HepG2 (cell line): ENCODE measurements at regions not wholly inside any gene's neighbourhood (a gene's known extent, or its start where the extent isn't known, plus 50 kb on each side); places are given as distances from the start of the nearest gene placed in this dataset.

Source experiments
- FOXK1 ChIP-seq: sonication (generic); formaldehyde crosslinking; IDR thresholded peaks from 2 replicates; pipeline ENCODE4 v1.4.0; 2020; ENCODE audit warnings: low read depth, missing genetic modification reagents, borderline replicate concordance
- SMC3 ChIP-seq: IDR thresholded peaks from 2 replicates; pipeline ENCODE4 v1.6.1; 2011; ENCODE audit warnings: low read length, improper control_type of control experiment
- ZNF136 ChIP-seq: sonication (generic); formaldehyde crosslinking; IDR thresholded peaks from 2 replicates; pipeline ENCODE4 v1.8.1; 2022; ENCODE audit warnings: low read depth, mild to moderate bottlenecking, moderate library complexity, missing genetic modification reagents
- ZNF672 ChIP-seq: sonication (generic); formaldehyde crosslinking; IDR thresholded peaks from 2 replicates; pipeline ENCODE4 v1.8.1; 2022; ENCODE audit warnings: missing genetic modification reagents
- ZSCAN30 ChIP-seq: sonication (generic); formaldehyde crosslinking; IDR thresholded peaks from 2 replicates; pipeline ENCODE4 v1.5.0; 2020; ENCODE audit warnings: mild to moderate bottlenecking, missing genetic modification reagents
- TF ChIP-seq, protein P1 (sequence below): sonication (generic); formaldehyde crosslinking; IDR thresholded peaks from 2 replicates; pipeline ENCODE4 v1.5.0; 2020; ENCODE audit warnings: mild to moderate bottlenecking, missing genetic modification reagents, moderate library complexity

DNA sequence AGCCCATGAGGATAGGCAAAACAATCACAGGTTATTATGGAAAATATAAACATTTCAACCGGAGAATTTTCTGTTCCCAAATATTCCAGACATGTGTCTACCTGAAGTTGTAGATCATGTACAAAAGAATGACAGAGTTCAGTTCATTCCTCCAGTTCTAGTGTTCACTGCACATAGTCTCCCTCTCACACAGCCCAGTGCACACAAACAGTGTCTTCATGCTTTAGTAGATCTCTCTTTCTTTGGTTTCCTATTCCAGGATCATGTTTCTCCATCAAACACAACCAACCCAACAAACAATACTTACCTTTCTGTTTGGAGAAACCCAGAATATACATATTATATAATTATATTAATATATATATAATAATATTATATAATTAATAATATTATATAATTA is 671.9 kb downstream of the TRIML1 start:
- TF ChIP-seq, protein P1, sequence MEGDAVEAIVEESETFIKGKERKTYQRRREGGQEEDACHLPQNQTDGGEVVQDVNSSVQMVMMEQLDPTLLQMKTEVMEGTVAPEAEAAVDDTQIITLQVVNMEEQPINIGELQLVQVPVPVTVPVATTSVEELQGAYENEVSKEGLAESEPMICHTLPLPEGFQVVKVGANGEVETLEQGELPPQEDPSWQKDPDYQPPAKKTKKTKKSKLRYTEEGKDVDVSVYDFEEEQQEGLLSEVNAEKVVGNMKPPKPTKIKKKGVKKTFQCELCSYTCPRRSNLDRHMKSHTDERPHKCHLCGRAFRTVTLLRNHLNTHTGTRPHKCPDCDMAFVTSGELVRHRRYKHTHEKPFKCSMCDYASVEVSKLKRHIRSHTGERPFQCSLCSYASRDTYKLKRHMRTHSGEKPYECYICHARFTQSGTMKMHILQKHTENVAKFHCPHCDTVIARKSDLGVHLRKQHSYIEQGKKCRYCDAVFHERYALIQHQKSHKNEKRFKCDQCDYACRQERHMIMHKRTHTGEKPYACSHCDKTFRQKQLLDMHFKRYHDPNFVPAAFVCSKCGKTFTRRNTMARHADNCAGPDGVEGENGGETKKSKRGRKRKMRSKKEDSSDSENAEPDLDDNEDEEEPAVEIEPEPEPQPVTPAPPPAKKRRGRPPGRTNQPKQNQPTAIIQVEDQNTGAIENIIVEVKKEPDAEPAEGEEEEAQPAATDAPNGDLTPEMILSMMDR (CRISPR knock-in tag), result no peak
- TF ChIP-seq FOXK1 (CRISPR knock-in tag) (no peak), ZSCAN30 (CRISPR knock-in tag) (no peak), ZNF136 (no peak), ZNF672 (no peak), SMC3 (no peak)
